Immature natural killer cell (primary cell): ENCODE measurements at regions not wholly inside any gene's neighbourhood (a gene's known extent, or its start where the extent isn't known, plus 50 kb on each side); places are given as distances from the start of the nearest gene placed in this dataset.

ENCODE experiments used
- DNase-seq, 3 donors: peaks; one replicate each; pipeline ENCODE4 v3.0.0; 2022; ENCODE audit warnings: mixed read lengths in 1 of 3
- H3K27ac Mint-ChIP-seq, 6 donors: one replicate each; pipeline ENCODE4 v1.8.0; 2020; ENCODE audit warnings: mixed read lengths in 6 of 6, mild to moderate bottlenecking in 5 of 6, inconsistent platforms in 4 of 6, moderate library complexity in 3 of 6
- H3K27me3 Mint-ChIP-seq, 3 donors: one replicate each; pipeline ENCODE4 v1.8.0; 2020 to 2021; ENCODE audit warnings: low read depth in 3 of 3, mild to moderate bottlenecking in 3 of 3, mixed read lengths in 3 of 3, moderate library complexity in 3 of 3, inconsistent platforms in 1 of 3
- H3K36me3 Mint-ChIP-seq, 3 donors: one replicate each; pipeline ENCODE4 v1.8.0; 2020; ENCODE audit warnings: mixed read lengths in 3 of 3, inconsistent platforms in 2 of 3, mild to moderate bottlenecking in 2 of 3
- H3K4me1 Mint-ChIP-seq, 2 donors: one replicate each; pipeline ENCODE4 v1.8.0; 2020; ENCODE audit warnings: inconsistent platforms in 2 of 2, mild to moderate bottlenecking in 2 of 2, mixed read lengths in 2 of 2, moderate library complexity in 1 of 2
- H3K4me3 Mint-ChIP-seq, 5 donors: one replicate each; pipeline ENCODE4 v1.8.0; 2020; ENCODE audit warnings: mild to moderate bottlenecking in 5 of 5, mixed read lengths in 5 of 5, inconsistent platforms in 3 of 5, moderate library complexity in 3 of 5
- H3K9me3 Mint-ChIP-seq, 6 donors: one replicate each; pipeline ENCODE4 v1.8.0; 2020; ENCODE audit warnings: mild to moderate bottlenecking in 6 of 6, mixed read lengths in 6 of 6, inconsistent platforms in 4 of 6, moderate library complexity in 3 of 6

GRCh38 chr3:189042832-189043231 is 128.9 kb upstream of the TPRG1 start:
- Mint-ChIP-seq H3K4me1 (no peaks in the 10 kb centered on the region), H3K27me3 (no peaks in the 10 kb centered on the region), H3K4me3 (no peak overlapping the region), H3K36me3 (no peaks in the 10 kb centered on the region), H3K9me3 (no peaks in the 10 kb centered on the region), H3K27ac (no peak overlapping the region)
- no peak for DNase-seq

GRCh38 chr3:189049458-189050236 is 122.1 kb upstream of the TPRG1 start:
- peak in 1 of 3 donors; percentile 14 for DNase-seq
- Mint-ChIP-seq H3K27me3 (peaks cover 0 to 2% (median 0%) of the 10 kb centered on the region in 3 donors), H3K4me1 (peaks cover 10 to 12% of the 10 kb centered on the region in 2 donors), H3K36me3 (no peaks in the 10 kb centered on the region), H3K27ac (peak overlapping the region in 4 of 6 donors; percentile 46 to 93 (median 76)), H3K9me3 (peaks cover 0 to 2% (median 0%) of the 10 kb centered on the region in 6 donors), H3K4me3 (peak overlapping the region in 3 of 5 donors; percentile 13 to 58 (median 23))

GRCh38 chr3:189053322-189053721 is 118.4 kb upstream of the TPRG1 start:
- peaks cover 0 to 7% (median 2%) of the 10 kb centered on the region in 3 donors for H3K27me3 Mint-ChIP-seq
- H3K9me3 Mint-ChIP-seq, result peaks cover 0 to 2% (median 0%) of the 10 kb centered on the region in 6 donors
- DNase-seq, result no peak
- peaks cover 10 to 12% of the 10 kb centered on the region in 2 donors for H3K4me1 Mint-ChIP-seq
- no peak overlapping the region for H3K4me3 Mint-ChIP-seq
- no peaks in the 10 kb centered on the region for H3K36me3 Mint-ChIP-seq
- no peak overlapping the region for H3K27ac Mint-ChIP-seq

- Mint-ChIP-seq H3K4me3 (no peak overlapping the region), H3K27me3 (peaks cover 7 to 8% (median 7%) of the 10 kb centered on the region in 3 donors), H3K9me3 (peaks cover 0 to 6% (median 1%) of the 10 kb centered on the region in 6 donors), H3K36me3 (no peaks in the 10 kb centered on the region), H3K27ac (no peak overlapping the region), H3K4me1 (no peaks in the 10 kb centered on the region)
- DNase-seq, result no peak
Observed at GRCh38 chr3:189056646-189057335, 115.0 kb upstream of the TPRG1 start.

- DNase-seq, result no peak
- no peak overlapping the region for H3K4me3 Mint-ChIP-seq
- H3K9me3 Mint-ChIP-seq, result peaks cover 0 to 9% (median 4%) of the 10 kb centered on the region in 6 donors
- H3K36me3 Mint-ChIP-seq, result peaks cover 0 to 3% (median 0%) of the 10 kb centered on the region in 3 donors
- H3K27ac Mint-ChIP-seq, result no peak overlapping the region
- H3K27me3 Mint-ChIP-seq, result peaks cover 7 to 8% (median 7%) of the 10 kb centered on the region in 3 donors
- no peaks in the 10 kb centered on the region for H3K4me1 Mint-ChIP-seq
Observed at GRCh38 chr3:189057369-189057768, 114.4 kb upstream of the TPRG1 start.

GRCh38 chr3:189058071-189058470 is 113.7 kb upstream of the TPRG1 start:
- Mint-ChIP-seq H3K27ac (no peak overlapping the region), H3K4me3 (no peak overlapping the region), H3K36me3 (peaks cover 0 to 3% (median 0%) of the 10 kb centered on the region in 3 donors), H3K27me3 (peaks cover 7 to 8% (median 7%) of the 10 kb centered on the region in 3 donors), H3K4me1 (no peaks in the 10 kb centered on the region), H3K9me3 (peaks cover 0 to 12% (median 7%) of the 10 kb centered on the region in 6 donors)
- DNase-seq, result no peak

GRCh38 chr3:189070965-189071364 is 100.8 kb upstream of the TPRG1 start:
- Mint-ChIP-seq H3K27ac (no peak overlapping the region), H3K27me3 (peaks cover 3 to 11% (median 3%) of the 10 kb centered on the region in 3 donors), H3K4me3 (no peak overlapping the region), H3K4me1 (no peaks in the 10 kb centered on the region), H3K36me3 (no peaks in the 10 kb centered on the region), H3K9me3 (peaks cover 0 to 2% (median 0%) of the 10 kb centered on the region in 6 donors)
- DNase-seq, result no peak

GRCh38 chr3:189071446-189071845 is 100.3 kb upstream of the TPRG1 start:
- H3K4me3 Mint-ChIP-seq, result no peak overlapping the region
- peaks cover 0 to 2% (median 0%) of the 10 kb centered on the region in 6 donors for H3K9me3 Mint-ChIP-seq
- H3K27ac Mint-ChIP-seq, result no peak overlapping the region
- peaks cover 2 to 11% (median 3%) of the 10 kb centered on the region in 3 donors for H3K27me3 Mint-ChIP-seq
- H3K36me3 Mint-ChIP-seq, result no peaks in the 10 kb centered on the region
- no peaks in the 10 kb centered on the region for H3K4me1 Mint-ChIP-seq
- peak in 1 of 3 donors; percentile 2 for DNase-seq

GRCh38 chr3:189076449-189076848 is 95.3 kb upstream of the TPRG1 start:
- Mint-ChIP-seq H3K27me3 (peaks cover 0 to 3% (median 3%) of the 10 kb centered on the region in 3 donors), H3K9me3 (no peaks in the 10 kb centered on the region), H3K4me1 (no peaks in the 10 kb centered on the region)

GRCh38 chr3:189080745-189081144 is 91.0 kb upstream of the TPRG1 start:
- no peaks in the 10 kb centered on the region for H3K36me3 Mint-ChIP-seq
- no peak overlapping the region for H3K4me3 Mint-ChIP-seq
- no peaks in the 10 kb centered on the region for H3K9me3 Mint-ChIP-seq
- no peak for DNase-seq
- H3K4me1 Mint-ChIP-seq, result no peaks in the 10 kb centered on the region
- H3K27me3 Mint-ChIP-seq, result no peaks in the 10 kb centered on the region
- H3K27ac Mint-ChIP-seq, result no peak overlapping the region

More at GRCh38 chr3:189076449-189076848, 95.3 kb upstream of the TPRG1 start:
- Mint-ChIP-seq H3K4me3 (no peak overlapping the region), H3K27ac (no peak overlapping the region), H3K36me3 (no peaks in the 10 kb centered on the region)
- DNase-seq, result no peak

GRCh38 chr3:189082666-189083427 is 88.9 kb upstream of the TPRG1 start:
- H3K4me3 Mint-ChIP-seq, result no peak overlapping the region
- H3K27me3 Mint-ChIP-seq, result peaks cover 0 to 4% (median 0%) of the 10 kb centered on the region in 3 donors
- peaks cover 0 to 2% (median 0%) of the 10 kb centered on the region in 6 donors for H3K9me3 Mint-ChIP-seq
- no peak overlapping the region for H3K27ac Mint-ChIP-seq
- no peaks in the 10 kb centered on the region for H3K4me1 Mint-ChIP-seq
- DNase-seq, result no peak
- H3K36me3 Mint-ChIP-seq, result no peaks in the 10 kb centered on the region

- no peaks in the 10 kb centered on the region for H3K4me1 Mint-ChIP-seq
- no peak overlapping the region for H3K4me3 Mint-ChIP-seq
- H3K27ac Mint-ChIP-seq, result no peak overlapping the region
- no peak for DNase-seq
- H3K9me3 Mint-ChIP-seq, result peaks cover 0 to 2% (median 0%) of the 10 kb centered on the region in 6 donors
- H3K27me3 Mint-ChIP-seq, result peaks cover 0 to 4% (median 2%) of the 10 kb centered on the region in 3 donors
- no peaks in the 10 kb centered on the region for H3K36me3 Mint-ChIP-seq
Observed at GRCh38 chr3:189084620-189085019, 87.2 kb upstream of the TPRG1 start.

GRCh38 chr3:189092547-189092946 is 79.2 kb upstream of the TPRG1 start:
- Mint-ChIP-seq H3K9me3 (peaks cover 0 to 2% (median 0%) of the 10 kb centered on the region in 6 donors), H3K4me3 (no peak overlapping the region), H3K27ac (no peak overlapping the region), H3K27me3 (peaks cover 0 to 7% (median 0%) of the 10 kb centered on the region in 3 donors), H3K4me1 (no peaks in the 10 kb centered on the region), H3K36me3 (no peaks in the 10 kb centered on the region)
- no peak for DNase-seq
